HEK293 (cell line): ENCODE measurements at regions not wholly inside any gene's neighbourhood (a gene's known extent, or its start where the extent isn't known, plus 50 kb on each side); places are given as distances from the start of the nearest gene placed in this dataset.

Experiments
- CTCF ChIA-PET: fragments of 350-600 bp; formaldehyde crosslinking; extraction: SDS; loops from one replicate; lab custom pipeline; 2021; ENCODE audit warnings: antibody characterized with exemption; lab: Yijun Ruan, JAX
- POLR2A ChIA-PET: fragments of 300-600 bp; formaldehyde crosslinking; extraction: SDS; loops from one replicate; lab custom pipeline; 2020; ENCODE audit warnings: antibody characterized with exemption, inconsistent platforms; lab: Yijun Ruan, JAX
- H3K27ac ChIP-seq: fragments of 200-500 bp; sonication (Bioruptor generic); 2 replicates; pipeline ENCODE4 v1.5.1; 2014; ENCODE audit warnings: low read depth, low read length, control low read depth, inconsistent platforms; ENCODE audit errors: extremely low read depth
- H3K36me3 ChIP-seq, 2 experiments: fragments of 200-500 bp in 1 of 2; sonication (Bioruptor generic) in 1 of 2; 1 replicate in 1 of 2; 2 replicates in 1 of 2; pipeline ENCODE4 v1.5.1; 2014 to 2017; ENCODE audit warnings: inconsistent platforms in 2 of 2, low read length in 2 of 2; ENCODE audit not compliant: control insufficient read depth in 2 of 2, insufficient read depth in 1 of 2
- H3K4me1 ChIP-seq: fragments of 200-500 bp; sonication (Bioruptor generic); 2 replicates; pipeline ENCODE4 v1.5.1; 2014; ENCODE audit warnings: mild to moderate bottlenecking, low read length, inconsistent platforms; ENCODE audit not compliant: control insufficient read depth, insufficient read depth
- H3K4me3 ChIP-seq: 2 replicates; pipeline ENCODE4 v1.5.1; 2011; ENCODE audit warnings: low read depth, mild to moderate bottlenecking, control low read depth, low read length, moderate library complexity
- H3K9me3 ChIP-seq: fragments of 200-500 bp; sonication (Bioruptor generic); 2 replicates; pipeline ENCODE4 v1.5.1; 2014; ENCODE audit warnings: low read depth, low read length, inconsistent platforms; ENCODE audit not compliant: control insufficient read depth, insufficient read depth
- FEZF1 ChIP-seq: fragments of 450-650 bp; formaldehyde crosslinking; IDR thresholded peaks from 2 replicates; pipeline ENCODE4 v1.5.1; 2016; ENCODE audit warnings: missing biosample characterization, missing genetic modification characterization
- GLI4 ChIP-seq: fragments of 450-650 bp; formaldehyde crosslinking; IDR thresholded peaks from 2 replicates; pipeline ENCODE4 v1.5.1; 2016; ENCODE audit warnings: missing biosample characterization, missing genetic modification characterization
- GLIS1 ChIP-seq: fragments of 450-650 bp; formaldehyde crosslinking; IDR thresholded peaks from 2 replicates; pipeline ENCODE4 v1.5.1; 2016; ENCODE audit warnings: missing biosample characterization, missing genetic modification characterization
- KLF9 ChIP-seq: fragments of 450-650 bp; formaldehyde crosslinking; IDR thresholded peaks from 2 replicates; pipeline ENCODE4 v1.5.1; 2016; ENCODE audit warnings: missing biosample characterization, missing genetic modification characterization, low read depth
- MZF1 ChIP-seq: fragments of 450-650 bp; formaldehyde crosslinking; IDR thresholded peaks from 2 replicates; pipeline ENCODE4 v1.5.1; 2017; ENCODE audit warnings: missing biosample characterization, missing genetic modification characterization, borderline replicate concordance
- OSR2 ChIP-seq: fragments of 450-650 bp; formaldehyde crosslinking; IDR thresholded peaks from 2 replicates; pipeline ENCODE4 v1.5.1; 2016; ENCODE audit warnings: missing biosample characterization, missing genetic modification characterization
- PRDM4 ChIP-seq: fragments of 450-650 bp; formaldehyde crosslinking; IDR thresholded peaks from 2 replicates; pipeline ENCODE4 v1.5.1; 2017; ENCODE audit warnings: missing biosample characterization, missing genetic modification characterization
- TSHZ1 ChIP-seq: fragments of 450-650 bp; formaldehyde crosslinking; IDR thresholded peaks from 2 replicates; pipeline ENCODE4 v1.5.1; 2016; ENCODE audit warnings: missing biosample characterization, missing genetic modification characterization, borderline replicate concordance
- WT1 ChIP-seq: fragments of 450-650 bp; formaldehyde crosslinking; IDR thresholded peaks from 2 replicates; pipeline ENCODE4 v1.5.1; 2016; ENCODE audit warnings: missing biosample characterization, missing genetic modification characterization
- ZBTB17 ChIP-seq: fragments of 450-650 bp; formaldehyde crosslinking; IDR thresholded peaks from 2 replicates; pipeline ENCODE4 v1.5.1; 2016; ENCODE audit warnings: missing biosample characterization, missing genetic modification characterization
- ZBTB20 ChIP-seq: fragments of 450-650 bp; formaldehyde crosslinking; IDR thresholded peaks from 2 replicates; pipeline ENCODE4 v1.5.1; 2016; ENCODE audit warnings: missing biosample characterization, missing genetic modification characterization
- ZFHX2 ChIP-seq: fragments of 450-650 bp; formaldehyde crosslinking; conservative IDR thresholded peaks from 2 replicates; pipeline ENCODE4 v1.5.1; 2016; ENCODE audit warnings: missing biosample characterization, missing genetic modification characterization
- ZNF112 ChIP-seq: fragments of 450-650 bp; formaldehyde crosslinking; IDR thresholded peaks from 2 replicates; pipeline ENCODE4 v1.5.0; 2017; ENCODE audit warnings: missing biosample characterization, missing genetic modification characterization
- ZNF133 ChIP-seq: fragments of 450-650 bp; formaldehyde crosslinking; IDR thresholded peaks from 2 replicates; pipeline ENCODE4 v1.5.1; 2016; ENCODE audit warnings: missing biosample characterization, missing genetic modification characterization
- ZNF2 ChIP-seq: fragments of 450-650 bp; formaldehyde crosslinking; IDR thresholded peaks from 2 replicates; pipeline ENCODE4 v1.5.1; 2016; ENCODE audit warnings: missing biosample characterization, missing genetic modification characterization
- ZNF202 ChIP-seq: fragments of 450-650 bp; formaldehyde crosslinking; IDR thresholded peaks from 2 replicates; pipeline ENCODE4 v1.5.1; 2016; ENCODE audit warnings: missing biosample characterization, missing genetic modification characterization, borderline replicate concordance
- ZNF221 ChIP-seq: fragments of 450-650 bp; formaldehyde crosslinking; IDR thresholded peaks from 2 replicates; pipeline ENCODE4 v1.5.1; 2017; ENCODE audit warnings: missing biosample characterization, missing genetic modification characterization, borderline replicate concordance
- ZNF354C ChIP-seq: fragments of 450-650 bp; formaldehyde crosslinking; IDR thresholded peaks from 2 replicates; pipeline ENCODE4 v1.5.1; 2016; ENCODE audit warnings: missing biosample characterization, missing genetic modification characterization, low read depth, borderline replicate concordance
- ZNF404 ChIP-seq: fragments of 450-650 bp; formaldehyde crosslinking; IDR thresholded peaks from 2 replicates; pipeline ENCODE4 v1.5.1; 2017; ENCODE audit warnings: missing biosample characterization, missing genetic modification characterization
- ZNF558 ChIP-seq: fragments of 450-650 bp; formaldehyde crosslinking; IDR thresholded peaks from 2 replicates; pipeline ENCODE4 v1.5.1; 2016; ENCODE audit warnings: missing biosample characterization, missing genetic modification characterization
- ZNF629 ChIP-seq: fragments of 450-650 bp; formaldehyde crosslinking; IDR thresholded peaks from 2 replicates; pipeline ENCODE4 v1.5.1; 2017; ENCODE audit warnings: missing biosample characterization, missing genetic modification characterization
- ZNF664 ChIP-seq: fragments of 450-650 bp; formaldehyde crosslinking; IDR thresholded peaks from 2 replicates; pipeline ENCODE4 v1.5.1; 2016; ENCODE audit warnings: missing biosample characterization, missing genetic modification characterization
- ZNF692 ChIP-seq: fragments of 450-650 bp; formaldehyde crosslinking; IDR thresholded peaks from 2 replicates; pipeline ENCODE4 v1.5.1; 2016; ENCODE audit warnings: missing biosample characterization, missing genetic modification characterization
- ZNF830 ChIP-seq: fragments of 450-650 bp; IDR thresholded peaks from 2 replicates; pipeline ENCODE4 v1.5.0; 2018; ENCODE audit warnings: missing biosample characterization, missing genetic modification characterization, low read depth, mild to moderate bottlenecking, moderate library complexity
- ZNF843 ChIP-seq: fragments of 450-650 bp; formaldehyde crosslinking; IDR thresholded peaks from 2 replicates; pipeline ENCODE4 v1.5.1; 2016; ENCODE audit warnings: missing biosample characterization, missing genetic modification characterization
- ZSCAN16 ChIP-seq: fragments of 450-650 bp; formaldehyde crosslinking; IDR thresholded peaks from 2 replicates; pipeline ENCODE4 v1.5.1; 2016; ENCODE audit warnings: missing biosample characterization, missing genetic modification characterization
- ZSCAN4 ChIP-seq: fragments of 450-650 bp; formaldehyde crosslinking; IDR thresholded peaks from 2 replicates; pipeline ENCODE4 v1.5.1; 2017; ENCODE audit warnings: missing biosample characterization, missing genetic modification characterization
- ZXDB ChIP-seq: fragments of 450-650 bp; formaldehyde crosslinking; IDR thresholded peaks from 2 replicates; pipeline ENCODE4 v1.5.1; 2016; ENCODE audit warnings: missing biosample characterization, missing genetic modification characterization

GRCh38 chr2:11967946-11968465 is 221.6 kb downstream of the LPIN1 start:
- CTCF ChIA-PET, result interaction anchor here (0.7 to 0.8 kb wide), 2 partner anchors 126 to 1034 kb away, joined by 3 read pairs; no protein-coding TSS in a partner anchor
- H3K4me3 ChIP-seq, result no peak overlapping the region
- no peak overlapping the region for H3K27ac ChIP-seq
- H3K9me3 ChIP-seq, result no peaks in the 10 kb centered on the region
- POLR2A ChIA-PET, result interaction anchor here (1.0 kb wide), 1 partner anchor 53 kb away, joined by 3 read pairs; no protein-coding TSS in a partner anchor
- peaks cover 5% of the 10 kb centered on the region; the same call in 1 of the 2 replicates for H3K4me1 ChIP-seq
- no peak for TF ChIP-seq ZNF133 (tag by site-specific recombination)
- TF ChIP-seq ZSCAN16 (tag by site-specific recombination), result no peak
- peak; percentile 38; the same call in 1 of the 2 replicates for TF ChIP-seq OSR2 (tag by site-specific recombination)
- peak; percentile 70 for TF ChIP-seq PRDM4 (tag by site-specific recombination)
- TF ChIP-seq ZNF2, result no peak
- TF ChIP-seq TSHZ1 (tag by site-specific recombination), result 0 out of 2 replicates have a peak, but pooled peaks have one; percentile 13
- peak; percentile 27; the same call in 1 of the 2 replicates for TF ChIP-seq ZXDB (tag by site-specific recombination)
- no peak for TF ChIP-seq ZBTB17 (tag by site-specific recombination)
- peak; percentile 77 for TF ChIP-seq WT1 (tag by site-specific recombination)
- TF ChIP-seq ZNF558 (tag by site-specific recombination), result no peak
- peak; percentile 88 for TF ChIP-seq ZNF843 (tag by site-specific recombination)
- TF ChIP-seq GLIS1 (tag by site-specific recombination), result peak; percentile 78
- TF ChIP-seq FEZF1 (tag by site-specific recombination), result peak; percentile 74; the same call in 1 of the 2 replicates
- no peaks in the 10 kb centered on the region for H3K36me3 ChIP-seq

- H3K9me3 ChIP-seq, result no peaks in the 10 kb centered on the region
- no peak overlapping the region for H3K27ac ChIP-seq
- POLR2A ChIA-PET, result interaction anchor here (1.0 kb wide), 1 partner anchor 53 kb away, joined by 3 read pairs; no protein-coding TSS in a partner anchor
- no peak overlapping the region for H3K4me3 ChIP-seq
- no peaks in the 10 kb centered on the region for H3K36me3 ChIP-seq
- CTCF ChIA-PET, result interaction anchor here (0.7 kb wide), 1 partner anchor 1034 kb away, joined by 3 read pairs; no protein-coding TSS in a partner anchor
- H3K4me1 ChIP-seq, result peaks cover 5% of the 10 kb centered on the region; the same call in 1 of the 2 replicates
- TF ChIP-seq ZNF354C (no peak), ZNF830 (tag by site-specific recombination) (no peak), ZNF202 (tag by site-specific recombination) (no peak), ZNF404 (tag by site-specific recombination) (no peak), ZNF692 (no peak), MZF1 (tag by site-specific recombination) (no peak), GLI4 (tag by site-specific recombination) (no peak), ZFHX2 (tag by site-specific recombination) (no peak), ZNF221 (tag by site-specific recombination) (no peak), ZSCAN4 (tag by site-specific recombination) (no peak), ZNF664 (tag by site-specific recombination) (no peak), ZNF112 (no peak), KLF9 (tag by site-specific recombination) (no peak), ZNF629 (tag by site-specific recombination) (no peak), ZBTB20 (tag by site-specific recombination) (no peak)
These were observed 222.1 kb downstream of the LPIN1 start for GRCh38 chr2:11968521-11968920.
